OCI-LY7 (cell line): ENCODE measurements at regions not wholly inside any gene's neighbourhood (a gene's known extent, or its start where the extent isn't known, plus 50 kb on each side); places are given as distances from the start of the nearest gene placed in this dataset.

Experiments used
- BruUV-seq: library from RNA; stranded (reverse); fragments of 400-500 nt; replicated peaks from 2 replicates; lab custom pipeline; 2021; lab: Mats Ljungman, UMichigan
- CTCF ChIA-PET: fragments of 300-600 bp; sonication (Branson Sonifier 250); formaldehyde crosslinking; loops from one replicate; lab custom pipeline; 2022; ENCODE audit warnings: antibody characterized with exemption; ENCODE audit not compliant: unreplicated experiment; lab: Charles Lee
- POLR2A ChIA-PET: fragments of 300-600 bp; sonication (Branson Sonifier 250); formaldehyde crosslinking; loops from one replicate; lab custom pipeline; 2022; ENCODE audit warnings: antibody characterized with exemption; lab: Charles Lee
- DNase-seq: peaks from one replicate; pipeline ENCODE4 v3.0.0-alpha.2; 2015; ENCODE audit warnings: low spot score
- H2AFZ ChIP-seq: fragments of 200-600 bp; sonication (generic), shearing (Covaris generic); 2 replicates; pipeline ENCODE4 v1.6.1; 2014; ENCODE audit warnings: mild to moderate bottlenecking, antibody characterized with exemption, low read length, moderate library complexity
- H3K27ac ChIP-seq: fragments of 200-600 bp; sonication (generic); 2 replicates; pipeline ENCODE4 v1.5.1; 2014; ENCODE audit warnings: mixed run types, low read depth, mild to moderate bottlenecking, moderate library complexity, low read length, inconsistent platforms; ENCODE audit not compliant: poor library complexity, severe bottlenecking
- H3K36me3 ChIP-seq: fragments of 200-600 bp; sonication (generic); 2 replicates; pipeline ENCODE4 v1.6.1; 2014; ENCODE audit warnings: mild to moderate bottlenecking, antibody characterized with exemption, low read length, moderate library complexity, mixed read lengths; ENCODE audit not compliant: insufficient read depth
- H3K4me1 ChIP-seq: fragments of 200-600 bp; sonication (generic); 2 replicates; pipeline ENCODE4 v1.5.1; 2014; ENCODE audit warnings: mild to moderate bottlenecking, low read length; ENCODE audit not compliant: insufficient read depth, poor library complexity, severe bottlenecking
- H3K4me2 ChIP-seq: fragments of 200-600 bp; sonication (generic); 2 replicates; pipeline ENCODE4 v1.6.1; 2014; ENCODE audit warnings: mild to moderate bottlenecking, low read length
- H3K4me3 ChIP-seq: fragments of 200-600 bp; sonication (generic); 2 replicates; pipeline ENCODE4 v1.5.1; 2014; ENCODE audit warnings: mild to moderate bottlenecking, low read depth, low read length; ENCODE audit not compliant: poor library complexity, severe bottlenecking
- H3K79me2 ChIP-seq: fragments of 200-600 bp; sonication (generic); 2 replicates; pipeline ENCODE4 v1.6.1; 2016; ENCODE audit warnings: low read depth, mild to moderate bottlenecking, low read length, moderate library complexity, mixed read lengths; ENCODE audit not compliant: insufficient read depth
- H3K9me2 ChIP-seq: fragments of 200-600 bp; sonication (generic); 2 replicates; pipeline ENCODE4 v1.6.1; 2016; ENCODE audit warnings: mild to moderate bottlenecking, low read length, mixed read lengths; ENCODE audit not compliant: insufficient read depth
- H3K9me3 ChIP-seq: fragments of 200-600 bp; sonication (generic); 2 replicates; pipeline ENCODE4 v1.6.1; 2014; ENCODE audit warnings: mild to moderate bottlenecking, mixed run types, low read length, mixed read lengths
- H4K20me1 ChIP-seq: fragments of 200-600 bp; sonication (generic); 2 replicates; pipeline ENCODE4 v1.6.1; 2014; ENCODE audit warnings: mild to moderate bottlenecking, antibody characterized with exemption, low read length, moderate library complexity, mixed read lengths; ENCODE audit not compliant: insufficient read depth
- CTCF ChIP-seq: fragments of 200-600 bp; sonication (generic); conservative IDR thresholded peaks from 2 replicates; pipeline ENCODE4 v1.5.1; 2014; ENCODE audit warnings: mild to moderate bottlenecking, antibody characterized with exemption, low read length, moderate library complexity, mixed read lengths
- EZH2phosphoT487 ChIP-seq: fragments of 200-600 bp; sonication (generic); IDR thresholded peaks from 2 replicates; pipeline ENCODE4 v1.6.1; 2018; ENCODE audit warnings: low read depth, borderline replicate concordance, mild to moderate bottlenecking, mixed run types, antibody characterized with exemption, low read length, moderate library complexity, mixed read lengths
- intact Hi-C: fragments of 100-400 bp; cut with micrococcal nuclease; formaldehyde crosslinking; loops from one replicate; pipeline ENCODE4 v1.10.0; 2022; ENCODE audit not compliant: unreplicated experiment

GRCh38 chr9:134992755-134993124 lies 75.0 kb upstream of the FCN1 start:
- Histone ChIP-seq H3K4me2 (no peak overlapping the region), H3K36me3 (no peaks in the 10 kb centered on the region), H2AFZ (no peak overlapping the region), H3K4me1 (no peaks in the 10 kb centered on the region), H3K79me2 (no peaks in the 10 kb centered on the region), H3K9me2 (no peaks in the 10 kb centered on the region), H3K4me3 (no peak overlapping the region), H3K9me3 (no peaks in the 10 kb centered on the region), H3K27ac (no peak overlapping the region), H4K20me1 (no peaks in the 10 kb centered on the region)
- ChIA-PET POLR2A (interaction anchor here (1.1 kb wide), 1 partner anchor 14 kb away, joined by 3 read pairs; no protein-coding TSS in a partner anchor), CTCF (no interaction called here)
- no TSS peak for BruUV-seq
- DNase-seq: no peak
- intact Hi-C loops: no loop called here
- TF ChIP-seq EZH2phosphoT487 (no peak), CTCF (no peak)

GRCh38 chr9:134993416-134993815 lies 75.7 kb upstream of the FCN1 start:
- Histone ChIP-seq H3K4me3 (no peak overlapping the region), H4K20me1 (no peaks in the 10 kb centered on the region), H3K9me3 (no peaks in the 10 kb centered on the region), H3K27ac (no peak overlapping the region), H3K36me3 (no peaks in the 10 kb centered on the region), H3K4me1 (no peaks in the 10 kb centered on the region), H3K4me2 (no peak overlapping the region), H3K9me2 (no peaks in the 10 kb centered on the region), H2AFZ (no peak overlapping the region), H3K79me2 (no peaks in the 10 kb centered on the region)
- CTCF ChIA-PET: no interaction called here
- intact Hi-C loops: no loop called here
- POLR2A ChIA-PET: interaction anchor here (1.1 kb wide), 1 partner anchor 14 kb away, joined by 3 read pairs; no protein-coding TSS in a partner anchor
- DNase-seq: no peak
- TF ChIP-seq CTCF (no peak), EZH2phosphoT487 (no peak)
- BruUV-seq: no TSS peak

- H3K36me3 ChIP-seq: no peaks in the 10 kb centered on the region
- H3K4me2 ChIP-seq: no peak overlapping the region
- H4K20me1 ChIP-seq: no peaks in the 10 kb centered on the region
- H3K4me1 ChIP-seq: no peaks in the 10 kb centered on the region
- H3K9me3 ChIP-seq: 0 out of 2 replicates have a peak, but pooled peaks cover under 1% of the 10 kb centered on the region
- BruUV-seq: no TSS peak
- CTCF ChIA-PET: no interaction called here
- intact Hi-C loops: no loop called here
- DNase-seq: no peak
- POLR2A ChIA-PET: no interaction called here
- TF ChIP-seq EZH2phosphoT487: no peak
- no peak for TF ChIP-seq CTCF
- H2AFZ ChIP-seq: no peak overlapping the region
- no peak overlapping the region for H3K4me3 ChIP-seq
- no peaks in the 10 kb centered on the region for H3K79me2 ChIP-seq
- no peak overlapping the region for H3K27ac ChIP-seq
- no peaks in the 10 kb centered on the region for H3K9me2 ChIP-seq
Observed at GRCh38 chr9:134993996-134994720, 76.4 kb upstream of the FCN1 start.
